ENCODE measurements at regions not wholly inside any gene's neighbourhood (a gene's known extent, or its start where the extent isn't known, plus 50 kb on each side); places are given as distances from the start of the nearest gene placed in this dataset.
"Not testable (repeated sequence)": the region's sequence is repeated elsewhere in the genome, so short reads cannot be mapped to it uniquely, and the experiment has no call there.

DNA sequence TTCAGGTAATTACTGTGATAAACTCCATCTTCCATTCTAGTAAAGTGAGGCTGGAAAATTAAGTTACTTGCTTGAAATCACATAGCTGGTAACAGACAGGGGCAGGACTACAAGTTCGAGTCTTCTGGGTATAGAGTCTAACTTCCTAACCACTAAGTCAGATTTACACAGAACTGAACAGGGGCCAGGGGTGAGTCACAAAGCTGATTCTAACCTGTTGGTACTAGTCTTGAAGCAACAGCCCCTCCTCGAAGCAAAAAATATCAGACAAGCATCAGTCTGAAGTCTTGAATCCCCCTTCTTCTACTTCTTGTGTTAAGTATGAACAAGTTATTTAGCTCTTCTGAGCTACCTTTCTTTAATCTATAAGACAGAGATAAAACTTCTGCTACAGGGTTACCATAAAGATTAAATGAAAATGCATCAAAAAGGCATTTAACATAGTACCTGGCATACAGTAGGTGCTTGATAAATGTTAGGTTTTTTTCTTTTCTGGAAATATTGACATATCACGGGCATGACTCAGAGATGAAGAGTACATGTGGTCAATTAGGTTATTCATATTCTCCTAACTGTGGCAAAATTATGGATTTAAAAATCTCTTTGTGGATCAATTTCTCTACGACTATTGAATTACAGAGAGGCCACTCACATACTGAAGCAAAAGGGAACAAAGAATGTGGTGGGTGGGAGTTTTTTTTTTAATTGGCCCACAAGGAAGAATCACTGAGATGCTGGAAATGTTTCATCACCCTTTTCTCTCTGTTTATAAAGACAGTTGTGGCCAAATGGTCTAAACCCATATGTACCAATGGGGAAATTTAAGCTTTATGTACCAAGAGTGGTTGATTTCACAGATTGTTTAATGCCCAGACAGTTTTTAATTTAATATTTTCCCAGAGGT lies 266.9 kb upstream of the DYNLRB2 start:
- no peaks in the 10 kb centered on the region for H3K27me3 ChIP-seq (ENCODE audit: control insufficient read depth, insufficient read depth, low read length)
- H3K4me2 ChIP-seq (ENCODE audit: low read length), result peak overlapping the region; percentile 62
- peak overlapping the region; percentile 67 for H3K9ac ChIP-seq (ENCODE audit: low read depth, low read length)
- no peaks in the 10 kb centered on the region for H3K36me3 ChIP-seq (ENCODE audit: insufficient read depth, low read length)
- no peaks in the 10 kb centered on the region for H3K9me3 ChIP-seq (replicated peaks; ENCODE audit: low read length)
- no peak overlapping the region for H3K4me3 ChIP-seq (ENCODE audit: low read length)
- H3K4me1 ChIP-seq (ENCODE audit: control insufficient read depth, insufficient read depth, low read length), result peaks cover 33% of the 10 kb centered on the region

DNA sequence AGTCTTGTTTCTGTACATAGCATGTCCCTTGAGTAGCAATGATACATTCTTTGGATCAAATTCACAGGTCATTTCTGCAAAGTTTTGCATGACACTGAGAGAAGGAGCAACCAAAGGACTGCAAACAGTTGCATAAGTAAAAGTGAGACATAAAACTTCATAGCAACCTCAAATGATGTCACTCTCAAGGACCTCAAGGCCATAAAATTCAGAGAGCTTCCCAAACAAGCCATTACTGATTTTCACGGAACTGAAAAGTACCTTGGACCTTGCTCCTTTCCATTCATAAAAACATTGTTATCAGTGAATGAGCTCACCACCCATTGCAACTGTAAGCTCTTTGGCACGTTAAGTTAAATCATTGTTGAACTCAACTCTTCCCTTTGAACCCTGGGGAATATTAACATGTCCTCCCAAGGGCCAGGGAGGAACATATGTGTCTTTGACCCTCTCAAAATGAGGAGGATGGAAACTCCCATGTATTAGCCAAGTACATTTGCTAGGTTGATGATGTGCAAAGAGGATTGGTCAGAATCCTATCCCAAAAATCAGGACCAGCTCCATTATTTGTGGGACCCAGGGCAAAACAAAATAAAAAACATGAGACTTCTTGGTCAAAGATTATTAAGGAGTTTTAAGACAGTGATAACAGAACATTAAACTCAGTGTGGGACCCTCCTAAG lies 275.0 kb upstream of the DYNLRB2 start:
- Histone ChIP-seq H3K27me3 (ENCODE audit: control insufficient read depth, insufficient read depth, low read length) (no peaks in the 10 kb centered on the region), H3K4me2 (ENCODE audit: low read length) (no peak overlapping the region), H3K9ac (ENCODE audit: low read depth, low read length) (no peak overlapping the region), H3K4me3 (ENCODE audit: low read length) (no peak overlapping the region), H3K4me1 (ENCODE audit: control insufficient read depth, insufficient read depth, low read length) (peaks cover 12% of the 10 kb centered on the region), H3K36me3 (ENCODE audit: insufficient read depth, low read length) (no peaks in the 10 kb centered on the region), H3K9me3 (replicated peaks; ENCODE audit: low read length) (no peaks in the 10 kb centered on the region)

DNA sequence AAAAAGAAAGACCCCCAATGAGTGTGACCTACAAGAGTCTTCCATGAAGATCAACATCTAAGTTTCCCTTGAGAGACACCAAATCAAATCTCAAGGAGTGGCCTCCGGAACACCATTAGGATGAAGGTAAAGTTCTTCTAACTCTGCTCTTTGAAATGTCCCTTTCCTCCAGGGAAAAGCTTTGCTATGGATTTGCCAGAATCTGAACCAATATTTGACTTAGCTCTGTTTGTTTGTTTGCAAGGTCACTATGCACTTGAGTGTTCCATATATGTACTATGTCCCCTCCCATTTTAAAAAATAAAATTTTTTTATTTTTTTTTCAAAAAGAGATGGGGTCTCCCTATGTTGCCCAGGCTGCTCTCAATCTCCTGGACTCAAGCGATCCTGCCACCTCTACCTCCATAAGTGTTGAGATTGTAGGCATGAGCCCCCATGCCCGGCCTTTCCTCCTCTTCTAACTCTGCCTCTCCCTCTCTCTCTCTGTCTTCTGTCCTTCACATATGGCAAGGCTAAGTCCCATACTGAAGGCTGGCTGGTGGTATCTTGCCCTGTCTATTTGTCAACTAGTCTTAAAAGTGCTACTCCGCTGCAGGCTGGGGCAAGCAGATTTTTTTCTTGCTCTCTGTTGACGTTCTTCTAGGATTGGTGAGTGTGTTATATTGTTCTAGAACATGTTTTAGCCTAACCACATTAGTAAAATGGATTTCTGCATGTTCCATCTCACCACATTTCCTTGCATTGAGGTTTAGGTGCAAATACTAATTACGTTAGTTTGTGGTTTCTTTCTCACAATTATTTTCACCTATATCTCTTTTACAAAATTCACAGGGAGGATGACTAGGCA lies 276.7 kb upstream of the DYNLRB2 start:
- Histone ChIP-seq H3K9me3 (replicated peaks; ENCODE audit: low read length) (no peaks in the 10 kb centered on the region), H3K4me3 (ENCODE audit: low read length) (no peak overlapping the region), H3K4me2 (ENCODE audit: low read length) (no peak overlapping the region)

DNA sequence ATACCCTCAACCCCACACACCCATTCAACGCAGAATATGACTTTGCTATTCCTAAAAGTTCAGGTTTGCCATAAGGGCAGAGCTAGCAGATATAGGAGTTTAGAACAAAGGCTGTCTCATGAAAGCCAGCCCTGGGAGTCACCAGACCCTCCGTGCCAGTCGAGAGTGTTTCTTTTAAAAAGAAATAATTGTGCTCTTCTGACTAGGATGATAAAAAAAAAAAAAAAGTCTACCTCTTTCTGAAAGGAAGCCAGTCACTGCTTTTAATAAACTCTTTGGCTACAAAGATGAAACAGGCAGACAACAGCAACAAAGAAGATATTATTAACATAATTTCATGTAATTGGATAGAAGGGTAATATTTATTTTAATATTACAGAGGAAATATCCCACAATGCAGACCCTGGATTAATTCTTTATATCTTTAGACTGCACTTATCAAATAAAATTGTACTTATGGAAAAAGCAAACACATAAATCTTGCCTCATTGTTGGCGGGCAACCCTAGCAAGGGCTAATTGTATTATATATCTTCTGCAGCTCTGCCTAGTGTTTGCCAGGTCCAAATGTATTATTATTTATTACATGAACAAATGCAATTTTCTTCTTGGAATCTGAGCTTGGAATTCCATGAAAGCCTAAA lies 277.5 kb upstream of the DYNLRB2 start:
- peaks cover 11% of the 10 kb centered on the region for H3K4me1 ChIP-seq (ENCODE audit: control insufficient read depth, insufficient read depth, low read length)
- no peak overlapping the region for H3K4me3 ChIP-seq (ENCODE audit: low read length)
- no peaks in the 10 kb centered on the region for H3K27me3 ChIP-seq (ENCODE audit: control insufficient read depth, insufficient read depth, low read length)
- H3K9ac ChIP-seq (ENCODE audit: low read depth, low read length), result no peak overlapping the region
- H3K36me3 ChIP-seq (ENCODE audit: insufficient read depth, low read length), result no peaks in the 10 kb centered on the region
- no peaks in the 10 kb centered on the region for H3K9me3 ChIP-seq (replicated peaks; ENCODE audit: low read length)
- no peak overlapping the region for H3K4me2 ChIP-seq (ENCODE audit: low read length)

More for the DNA sequence above, 276.7 kb upstream of the DYNLRB2 start:
- H3K9ac ChIP-seq (ENCODE audit: low read depth, low read length), result no peak overlapping the region
- no peaks in the 10 kb centered on the region for H3K36me3 ChIP-seq (ENCODE audit: insufficient read depth, low read length)
- H3K27me3 ChIP-seq (ENCODE audit: control insufficient read depth, insufficient read depth, low read length), result no peaks in the 10 kb centered on the region
- peaks cover 16% of the 10 kb centered on the region for H3K4me1 ChIP-seq (ENCODE audit: control insufficient read depth, insufficient read depth, low read length)

DNA sequence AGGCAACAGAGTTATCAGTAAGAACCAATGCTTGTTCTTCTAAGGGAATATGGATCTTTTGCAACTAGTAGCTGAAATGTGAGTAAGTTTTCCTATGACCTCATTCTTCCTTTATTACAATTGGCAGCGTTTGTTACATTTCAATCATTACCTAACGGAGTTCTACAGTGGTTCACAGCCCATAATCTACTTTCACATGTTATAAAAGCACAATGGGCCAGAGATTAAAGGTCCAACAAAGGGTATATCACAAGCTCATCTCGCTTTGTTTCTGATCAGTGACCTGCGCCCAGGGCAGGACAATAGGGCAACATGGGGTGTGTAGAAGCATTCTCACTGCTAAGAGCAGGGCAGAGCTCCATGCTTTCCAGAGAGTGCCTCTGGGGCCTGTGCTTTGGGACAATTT lies 279.9 kb upstream of the DYNLRB2 start:
- Histone ChIP-seq H3K4me3 (ENCODE audit: low read length) (no peak overlapping the region), H3K4me1 (ENCODE audit: control insufficient read depth, insufficient read depth, low read length) (peaks cover 11% of the 10 kb centered on the region), H3K36me3 (ENCODE audit: insufficient read depth, low read length) (no peaks in the 10 kb centered on the region), H3K4me2 (ENCODE audit: low read length) (no peak overlapping the region), H3K27me3 (ENCODE audit: control insufficient read depth, insufficient read depth, low read length) (no peaks in the 10 kb centered on the region), H3K9ac (ENCODE audit: low read depth, low read length) (no peak overlapping the region), H3K9me3 (replicated peaks; ENCODE audit: low read length) (no peaks in the 10 kb centered on the region)

DNA sequence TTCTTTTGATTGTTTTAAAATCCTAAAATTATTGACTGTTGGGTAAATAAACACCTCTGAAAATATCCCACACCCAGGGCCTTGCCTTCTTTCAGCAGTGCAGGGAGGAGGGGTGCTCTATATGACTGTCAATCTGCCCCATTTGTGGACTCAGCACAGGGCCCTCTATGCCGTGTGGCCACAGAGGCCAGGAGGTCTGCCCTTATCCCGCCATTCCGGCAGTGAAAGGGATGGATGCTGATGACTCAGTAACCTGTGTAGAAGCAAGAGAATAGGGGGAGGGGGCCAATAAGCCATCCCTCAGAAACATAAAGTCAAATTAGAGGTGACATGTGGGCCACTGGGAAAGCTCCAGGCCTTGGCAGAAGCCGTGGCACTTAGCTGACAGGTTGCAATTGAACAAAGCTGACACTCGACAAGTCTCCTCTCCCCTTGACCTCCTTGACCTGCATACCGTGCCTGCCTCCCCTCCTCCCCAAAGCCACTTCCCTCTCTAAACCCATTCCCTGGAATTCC lies 281.4 kb upstream of the DYNLRB2 start:
- Histone ChIP-seq H3K36me3 (ENCODE audit: insufficient read depth, low read length) (no peaks in the 10 kb centered on the region), H3K4me2 (ENCODE audit: low read length) (no peak overlapping the region), H3K4me1 (ENCODE audit: control insufficient read depth, insufficient read depth, low read length) (peaks cover 9% of the 10 kb centered on the region), H3K4me3 (ENCODE audit: low read length) (no peak overlapping the region), H3K9ac (ENCODE audit: low read depth, low read length) (no peak overlapping the region), H3K9me3 (replicated peaks; ENCODE audit: low read length) (no peaks in the 10 kb centered on the region), H3K27me3 (ENCODE audit: control insufficient read depth, insufficient read depth, low read length) (no peaks in the 10 kb centered on the region)

DNA sequence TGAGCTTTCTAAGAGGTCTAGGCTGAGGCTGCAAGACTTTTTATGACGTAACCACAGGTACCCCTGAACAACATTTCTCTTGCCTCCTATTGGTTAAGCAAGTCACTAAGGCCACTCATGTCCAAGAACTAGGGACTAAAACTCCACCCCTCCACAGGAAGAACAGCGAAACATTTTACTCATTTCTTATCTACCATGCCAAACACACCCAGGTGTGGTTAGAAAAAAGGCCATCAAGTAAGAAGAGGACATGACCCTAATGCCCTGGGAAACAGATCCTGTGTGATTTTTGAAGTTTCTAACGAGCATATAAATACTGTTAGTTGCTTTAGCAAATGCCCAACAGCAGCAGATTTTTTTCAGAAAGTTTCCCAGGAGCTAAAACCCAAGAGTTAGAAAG lies 282.4 kb upstream of the DYNLRB2 start:
- no peaks in the 10 kb centered on the region for H3K9me3 ChIP-seq (replicated peaks; ENCODE audit: low read length)
- H3K36me3 ChIP-seq (ENCODE audit: insufficient read depth, low read length), result no peaks in the 10 kb centered on the region
- H3K27me3 ChIP-seq (ENCODE audit: control insufficient read depth, insufficient read depth, low read length), result no peaks in the 10 kb centered on the region
- no peak overlapping the region for H3K4me2 ChIP-seq (ENCODE audit: low read length)
- no peak overlapping the region for H3K4me3 ChIP-seq (ENCODE audit: low read length)
- H3K4me1 ChIP-seq (ENCODE audit: control insufficient read depth, insufficient read depth, low read length), result peaks cover 9% of the 10 kb centered on the region
- H3K9ac ChIP-seq (ENCODE audit: low read depth, low read length), result no peak overlapping the region

DNA sequence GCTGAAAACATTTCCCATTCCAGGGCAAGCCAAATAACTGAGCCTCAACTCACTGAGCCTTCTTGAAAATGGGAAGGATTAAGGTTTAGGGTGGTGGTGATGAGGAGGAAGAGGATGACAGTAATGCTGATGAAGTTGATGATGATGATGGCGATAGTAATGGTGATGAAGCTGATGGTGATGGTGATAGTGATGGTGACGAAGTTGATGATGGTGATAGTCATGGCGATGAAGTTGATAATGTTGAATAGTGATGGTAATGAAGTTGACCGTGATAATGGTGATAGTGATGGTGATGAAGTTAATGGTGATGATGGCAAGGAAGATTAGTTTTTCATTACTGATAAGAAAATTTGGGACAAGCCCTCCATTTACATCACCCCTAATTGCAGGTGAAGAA lies 285.8 kb upstream of the DYNLRB2 start:
- H3K36me3 ChIP-seq (ENCODE audit: insufficient read depth, low read length), result no peaks in the 10 kb centered on the region
- no peaks in the 10 kb centered on the region for H3K9me3 ChIP-seq (replicated peaks; ENCODE audit: low read length)
- H3K4me1 ChIP-seq (ENCODE audit: control insufficient read depth, insufficient read depth, low read length), result no peaks in the 10 kb centered on the region
- no peak overlapping the region for H3K9ac ChIP-seq (ENCODE audit: low read depth, low read length)
- no peak overlapping the region for H3K4me2 ChIP-seq (ENCODE audit: low read length)
- H3K27me3 ChIP-seq (ENCODE audit: control insufficient read depth, insufficient read depth, low read length), result no peaks in the 10 kb centered on the region
- H3K4me3 ChIP-seq (ENCODE audit: low read length), result no peak overlapping the region

DNA sequence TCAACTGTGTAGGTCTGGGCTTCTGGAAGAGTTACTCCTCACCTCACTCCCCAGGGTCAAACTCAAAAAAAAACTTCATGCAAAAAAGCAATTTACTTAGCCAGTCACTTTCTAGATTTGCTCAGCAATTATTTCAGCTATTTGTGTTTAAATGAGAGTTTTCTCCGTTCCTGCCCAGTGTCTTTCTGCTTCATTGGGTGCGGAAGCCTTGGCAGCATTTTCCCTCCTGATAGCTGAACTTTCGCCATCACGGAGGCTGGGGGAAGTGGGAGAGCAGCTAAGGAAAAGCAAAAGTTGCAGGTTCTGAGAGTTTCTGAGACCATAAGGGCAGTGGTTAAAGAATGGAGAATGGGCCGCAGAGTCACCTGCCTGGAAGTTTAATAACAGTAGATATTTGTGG lies 287.1 kb upstream of the DYNLRB2 start:
- H3K36me3 ChIP-seq (ENCODE audit: insufficient read depth, low read length), result no peaks in the 10 kb centered on the region
- H3K9ac ChIP-seq (ENCODE audit: low read depth, low read length), result no peak overlapping the region
- no peaks in the 10 kb centered on the region for H3K4me1 ChIP-seq (ENCODE audit: control insufficient read depth, insufficient read depth, low read length)
- H3K27me3 ChIP-seq (ENCODE audit: control insufficient read depth, insufficient read depth, low read length), result no peaks in the 10 kb centered on the region
- H3K9me3 ChIP-seq (replicated peaks; ENCODE audit: low read length), result no peaks in the 10 kb centered on the region
- H3K4me2 ChIP-seq (ENCODE audit: low read length), result no peak overlapping the region
- H3K4me3 ChIP-seq (ENCODE audit: low read length), result no peak overlapping the region

DNA sequence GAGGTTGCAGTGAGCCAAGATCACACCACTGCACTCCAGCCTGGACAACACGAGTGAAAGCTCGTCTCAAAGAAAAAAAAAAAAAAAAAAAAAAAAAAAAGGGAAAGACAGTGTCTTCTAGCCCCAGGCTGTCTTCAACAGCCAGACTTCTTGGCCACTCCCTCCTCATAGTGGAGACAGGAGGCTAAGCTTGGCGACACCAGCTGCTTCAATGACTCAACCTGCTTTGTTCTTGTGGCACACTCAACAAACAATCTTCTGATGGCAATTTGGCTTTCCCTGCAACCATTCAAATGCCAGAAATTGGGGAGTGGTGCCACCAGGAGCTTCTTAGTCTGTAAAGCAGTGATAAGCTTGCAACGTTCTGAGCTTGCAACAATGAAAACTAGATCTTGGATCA lies 290.4 kb upstream of the DYNLRB2 start:
- H3K4me3 ChIP-seq (ENCODE audit: low read length), result no peak overlapping the region
- H3K36me3 ChIP-seq (ENCODE audit: insufficient read depth, low read length), result no peaks in the 10 kb centered on the region
- H3K27me3 ChIP-seq (ENCODE audit: control insufficient read depth, insufficient read depth, low read length), result no peaks in the 10 kb centered on the region
- no peaks in the 10 kb centered on the region for H3K9me3 ChIP-seq (replicated peaks; ENCODE audit: low read length)
- no peaks in the 10 kb centered on the region for H3K4me1 ChIP-seq (ENCODE audit: control insufficient read depth, insufficient read depth, low read length)
- no peak overlapping the region for H3K9ac ChIP-seq (ENCODE audit: low read depth, low read length)
- H3K4me2 ChIP-seq (ENCODE audit: low read length), result no peak overlapping the region

DNA sequence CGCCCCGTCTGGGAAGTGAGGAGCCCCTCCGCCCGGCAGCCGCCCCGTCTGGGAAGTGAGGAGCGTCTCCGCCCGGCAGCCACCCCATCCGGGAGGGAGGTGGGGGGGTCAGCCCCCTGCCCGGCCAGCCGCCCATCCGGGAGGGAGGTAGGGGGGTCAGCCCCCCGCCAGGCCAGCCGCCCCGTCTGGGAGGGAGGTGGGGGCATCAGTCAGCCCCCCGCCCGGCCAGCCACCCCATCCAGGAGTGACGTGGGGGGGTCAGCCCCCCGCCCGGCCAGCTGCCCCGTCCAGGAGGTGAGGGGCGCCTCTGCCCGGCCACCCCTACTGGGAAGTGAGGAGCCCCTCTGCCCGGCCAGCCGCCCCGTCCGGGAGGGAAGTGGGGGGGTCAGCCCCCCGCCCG lies 297.5 kb upstream of the DYNLRB2 start:
- H3K4me1 ChIP-seq (ENCODE audit: control insufficient read depth, insufficient read depth, low read length); H3K36me3 ChIP-seq (ENCODE audit: insufficient read depth, low read length); H3K4me3 ChIP-seq (ENCODE audit: low read length); H3K27me3 ChIP-seq (ENCODE audit: control insufficient read depth, insufficient read depth, low read length); H3K9me3 ChIP-seq (replicated peaks; ENCODE audit: low read length); H3K9ac ChIP-seq (ENCODE audit: low read depth, low read length); H3K4me2 ChIP-seq (ENCODE audit: low read length): not testable (repeated sequence)
